Breast epithelium (tissue), 4 donors: ENCODE measurements at regions not wholly inside any gene's neighbourhood (a gene's known extent, or its start where the extent isn't known, plus 50 kb on each side); places are given as distances from the start of the nearest gene placed in this dataset.
A peak's percentile ranks its signal among the peaks of the same experiment; 100 is the strongest.

Source experiments
- DNase-seq, 2 donors: peaks; one replicate each; pipeline ENCODE4 v3.0.0-alpha.2; 2019; ENCODE audit warnings: low spot score in 2 of 2
- H3K27ac ChIP-seq, 2 donors: fragments of 200-600 bp; sonication (generic) in 1 of 2; one replicate each; pipeline ENCODE4 v1.5.1; 2016 to 2019; ENCODE audit warnings: mild to moderate bottlenecking in 1 of 2
- H3K27me3 ChIP-seq, 2 donors: fragments of 200-600 bp; sonication (generic) in 1 of 2; one replicate each; pipeline versions ENCODE4 v1.5.1 to v1.6.0; 2017 to 2019; ENCODE audit warnings: control low read depth in 1 of 2, mild to moderate bottlenecking in 1 of 2
- H3K36me3 ChIP-seq: fragments of 200-600 bp; one replicate; pipeline ENCODE4 v1.5.1; 2019
- H3K4me1 ChIP-seq, 2 donors: fragments of 200-600 bp; sonication (generic); one replicate each; pipeline ENCODE4 v1.5.1; 2016 to 2019; ENCODE audit warnings: control low read depth in 1 of 2
- H3K4me3 ChIP-seq, 3 donors: fragments of 200-600 bp; sonication (generic); 1 replicate in 2 of 3; 2 replicates in 1 of 3; pipeline ENCODE4 v1.5.1; 2016 to 2019; ENCODE audit warnings: mild to moderate bottlenecking in 3 of 3, moderate library complexity in 2 of 3
- H3K9me3 ChIP-seq, 2 donors: fragments of 200-600 bp; sonication (generic) in 1 of 2; one replicate each; pipeline ENCODE4 v1.5.1; 2016 to 2019; ENCODE audit warnings: control low read depth in 1 of 2
- POLR2A ChIP-seq: fragments of 450-650 bp; IDR thresholded peaks from one replicate; pipeline ENCODE4 v1.6.1; 2016; ENCODE audit warnings: antibody characterized with exemption, mild to moderate bottlenecking, moderate library complexity
- POLR2AphosphoS5 ChIP-seq, 3 donors: sonication (generic); formaldehyde crosslinking; IDR thresholded peaks; one replicate each; pipeline ENCODE4 v1.6.1; 2017; ENCODE audit warnings: antibody characterized with exemption in 3 of 3
- intact Hi-C: fragments of 100-400 bp; cut with DNase I; formaldehyde crosslinking; loops from one replicate; pipeline ENCODE4 v1.15.1; 2023; ENCODE audit warnings: low total_unique reads
- TF ChIP-seq, protein P1 (sequence below), 3 donors: fragments of 450-650 bp; IDR thresholded peaks; one replicate each; pipeline ENCODE4 v1.5.1; 2016 to 2017; ENCODE audit warnings: antibody characterized with exemption in 3 of 3, mild to moderate bottlenecking in 3 of 3, moderate library complexity in 3 of 3

DNA sequence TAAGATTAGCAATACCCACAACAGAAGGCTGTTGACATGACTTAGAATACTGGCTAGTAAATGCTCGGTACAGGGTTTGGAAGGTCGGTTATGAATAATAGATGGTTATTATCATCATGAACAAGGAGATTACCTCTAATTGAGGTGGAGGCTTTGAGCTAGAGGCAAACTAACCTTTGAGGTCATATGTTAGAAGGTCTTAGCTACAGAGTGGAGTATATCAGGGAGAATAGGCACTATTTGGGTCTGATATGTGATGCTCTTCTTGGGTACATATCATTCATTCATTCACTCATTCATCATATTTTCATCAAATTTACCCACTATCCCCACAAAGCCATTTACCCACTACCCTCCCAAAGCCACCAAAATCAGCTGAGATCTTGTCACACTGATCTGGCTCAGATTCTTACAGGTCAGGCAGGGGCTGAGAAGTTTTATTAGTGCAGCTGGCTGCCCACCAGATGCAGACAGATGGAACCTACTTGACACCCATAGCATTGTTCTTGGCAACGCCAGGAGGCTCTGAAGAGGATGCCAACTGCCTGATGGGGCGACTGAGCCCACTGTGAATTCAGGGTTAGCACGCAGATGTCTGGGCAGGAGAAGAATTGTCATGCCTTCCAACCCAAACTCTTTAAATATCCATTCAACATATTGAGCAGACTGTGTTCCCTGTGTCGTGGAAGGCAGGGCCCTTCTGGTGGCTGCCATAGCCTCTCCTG, 90.2 kb upstream of the SH3PXD2B start:
- intact Hi-C loops = no loop called here
- H3K36me3 ChIP-seq = no peaks in the 10 kb centered on the region
- TF ChIP-seq POLR2AphosphoS5 (IDR thresholded peaks at IDR 0.05) = no peak
- TF ChIP-seq POLR2A = no peak
- TF ChIP-seq, protein P1, sequence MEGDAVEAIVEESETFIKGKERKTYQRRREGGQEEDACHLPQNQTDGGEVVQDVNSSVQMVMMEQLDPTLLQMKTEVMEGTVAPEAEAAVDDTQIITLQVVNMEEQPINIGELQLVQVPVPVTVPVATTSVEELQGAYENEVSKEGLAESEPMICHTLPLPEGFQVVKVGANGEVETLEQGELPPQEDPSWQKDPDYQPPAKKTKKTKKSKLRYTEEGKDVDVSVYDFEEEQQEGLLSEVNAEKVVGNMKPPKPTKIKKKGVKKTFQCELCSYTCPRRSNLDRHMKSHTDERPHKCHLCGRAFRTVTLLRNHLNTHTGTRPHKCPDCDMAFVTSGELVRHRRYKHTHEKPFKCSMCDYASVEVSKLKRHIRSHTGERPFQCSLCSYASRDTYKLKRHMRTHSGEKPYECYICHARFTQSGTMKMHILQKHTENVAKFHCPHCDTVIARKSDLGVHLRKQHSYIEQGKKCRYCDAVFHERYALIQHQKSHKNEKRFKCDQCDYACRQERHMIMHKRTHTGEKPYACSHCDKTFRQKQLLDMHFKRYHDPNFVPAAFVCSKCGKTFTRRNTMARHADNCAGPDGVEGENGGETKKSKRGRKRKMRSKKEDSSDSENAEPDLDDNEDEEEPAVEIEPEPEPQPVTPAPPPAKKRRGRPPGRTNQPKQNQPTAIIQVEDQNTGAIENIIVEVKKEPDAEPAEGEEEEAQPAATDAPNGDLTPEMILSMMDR (IDR thresholded peaks at IDR 0.05) = no peak
- DNase-seq = no peak
- H3K4me1 ChIP-seq = no peaks in the 10 kb centered on the region
- no peak overlapping the region for H3K27ac ChIP-seq
- no peaks in the 10 kb centered on the region for H3K9me3 ChIP-seq
- H3K27me3 ChIP-seq = no peaks in the 10 kb centered on the region
- no peak overlapping the region for H3K4me3 ChIP-seq

DNA sequence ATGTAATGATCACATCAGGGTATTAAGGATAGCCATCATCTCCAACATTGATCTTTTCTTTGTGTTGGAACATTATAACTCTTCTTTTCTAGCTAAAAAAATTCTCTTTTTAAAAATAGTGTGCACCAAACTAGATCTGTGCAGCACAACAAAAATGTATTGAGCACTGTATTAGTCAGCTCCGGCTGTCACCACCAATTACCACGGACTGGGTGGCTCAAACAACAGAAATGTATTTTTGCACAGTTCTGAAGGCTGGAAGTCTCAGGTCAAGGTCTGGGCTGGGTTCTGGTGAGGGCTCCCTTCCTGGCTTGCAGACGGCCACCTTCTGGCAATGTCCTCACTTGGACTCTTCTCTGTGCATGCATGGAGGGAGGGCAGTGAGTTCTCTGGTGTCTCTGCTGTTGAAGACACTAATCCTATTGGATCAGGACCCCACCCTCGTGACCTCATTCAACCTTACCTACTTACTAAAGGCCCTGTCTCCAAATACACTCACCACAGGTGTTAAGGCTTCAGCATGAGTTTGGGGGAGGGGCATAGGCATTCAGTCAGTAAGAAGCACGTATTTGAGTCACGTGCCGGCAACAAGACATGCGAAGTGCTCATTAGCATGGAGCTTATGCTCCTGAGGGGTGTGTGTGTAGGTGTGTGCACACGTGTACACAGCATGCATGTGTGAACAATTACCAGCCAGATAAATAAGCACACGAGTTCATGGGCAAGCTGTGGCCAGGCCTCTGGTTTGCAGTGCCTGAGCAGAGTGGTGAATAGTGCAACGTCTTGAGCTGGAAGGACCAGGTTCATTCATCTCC, 89.4 kb upstream of the SH3PXD2B start:
- no peaks in the 10 kb centered on the region for H3K4me1 ChIP-seq
- DNase-seq = no peak
- no peak overlapping the region for H3K4me3 ChIP-seq
- TF ChIP-seq POLR2A = no peak
- no peak for TF ChIP-seq POLR2AphosphoS5 (IDR thresholded peaks at IDR 0.05)
- TF ChIP-seq, protein P1 (IDR thresholded peaks at IDR 0.05) = no peak
- intact Hi-C loops = no loop called here
- no peak overlapping the region for H3K27ac ChIP-seq
- no peaks in the 10 kb centered on the region for H3K27me3 ChIP-seq
- H3K36me3 ChIP-seq = no peaks in the 10 kb centered on the region
- no peaks in the 10 kb centered on the region for H3K9me3 ChIP-seq

DNA sequence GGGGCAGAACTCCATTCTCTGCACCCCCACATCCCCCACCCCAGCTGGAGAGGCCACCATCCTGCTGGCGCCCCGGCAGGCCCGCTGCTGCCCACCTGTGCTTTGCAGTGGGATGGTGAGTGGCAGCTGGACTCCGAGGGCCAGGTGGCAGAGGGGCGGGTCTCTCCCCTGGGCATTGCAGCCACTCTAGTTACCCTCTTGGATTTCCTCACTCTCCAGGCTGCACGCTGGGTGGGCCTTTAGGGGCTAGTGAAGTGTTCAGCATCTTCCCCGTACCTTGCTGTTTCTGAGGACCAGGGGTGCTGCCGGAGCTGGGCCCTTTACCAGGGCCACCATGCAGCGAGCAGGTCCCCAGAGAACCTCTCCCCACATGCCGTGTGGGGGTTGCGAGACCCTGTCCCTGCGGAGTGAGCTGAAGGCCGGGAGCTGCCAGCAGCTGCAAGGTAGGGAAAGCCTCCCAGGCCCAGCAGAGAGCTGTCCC, 88.4 kb upstream of the SH3PXD2B start:
- H3K27ac ChIP-seq = no peak overlapping the region
- no peaks in the 10 kb centered on the region for H3K4me1 ChIP-seq
- intact Hi-C loops = no loop called here
- H3K4me3 ChIP-seq = no peak overlapping the region
- no peaks in the 10 kb centered on the region for H3K9me3 ChIP-seq
- peak in 1 of 2 donors; percentile 2 for DNase-seq
- no peaks in the 10 kb centered on the region for H3K27me3 ChIP-seq
- no peak for TF ChIP-seq POLR2AphosphoS5 (IDR thresholded peaks at IDR 0.05)
- TF ChIP-seq, protein P1 (IDR thresholded peaks at IDR 0.05) = no peak
- TF ChIP-seq POLR2A = no peak
- H3K36me3 ChIP-seq = no peaks in the 10 kb centered on the region

DNA sequence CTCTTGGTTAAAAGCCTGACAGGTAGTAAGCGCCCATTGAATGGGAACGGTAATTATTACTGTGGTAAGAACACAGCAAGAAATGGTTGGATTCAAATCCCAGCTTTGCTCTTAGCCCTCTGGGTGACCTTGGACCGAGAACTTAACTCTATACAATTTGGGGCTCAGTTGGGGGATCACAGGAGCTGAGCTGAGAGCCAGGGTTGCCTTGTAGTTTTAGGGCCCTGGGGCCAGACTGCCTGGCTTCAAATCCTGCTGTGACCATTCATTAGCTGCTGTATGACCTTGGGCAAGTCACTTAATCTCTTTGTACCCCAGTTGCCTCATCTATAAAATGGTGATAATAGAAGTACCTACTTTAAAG, 87.4 kb upstream of the SH3PXD2B start:
- no peak overlapping the region for H3K4me3 ChIP-seq
- no peaks in the 10 kb centered on the region for H3K36me3 ChIP-seq
- DNase-seq = no peak
- H3K27ac ChIP-seq = no peak overlapping the region
- no peaks in the 10 kb centered on the region for H3K4me1 ChIP-seq
- intact Hi-C loops = no loop called here
- H3K27me3 ChIP-seq = no peaks in the 10 kb centered on the region
- no peaks in the 10 kb centered on the region for H3K9me3 ChIP-seq
- TF ChIP-seq POLR2AphosphoS5 (IDR thresholded peaks at IDR 0.05) (no peak), POLR2A (no peak)

DNA sequence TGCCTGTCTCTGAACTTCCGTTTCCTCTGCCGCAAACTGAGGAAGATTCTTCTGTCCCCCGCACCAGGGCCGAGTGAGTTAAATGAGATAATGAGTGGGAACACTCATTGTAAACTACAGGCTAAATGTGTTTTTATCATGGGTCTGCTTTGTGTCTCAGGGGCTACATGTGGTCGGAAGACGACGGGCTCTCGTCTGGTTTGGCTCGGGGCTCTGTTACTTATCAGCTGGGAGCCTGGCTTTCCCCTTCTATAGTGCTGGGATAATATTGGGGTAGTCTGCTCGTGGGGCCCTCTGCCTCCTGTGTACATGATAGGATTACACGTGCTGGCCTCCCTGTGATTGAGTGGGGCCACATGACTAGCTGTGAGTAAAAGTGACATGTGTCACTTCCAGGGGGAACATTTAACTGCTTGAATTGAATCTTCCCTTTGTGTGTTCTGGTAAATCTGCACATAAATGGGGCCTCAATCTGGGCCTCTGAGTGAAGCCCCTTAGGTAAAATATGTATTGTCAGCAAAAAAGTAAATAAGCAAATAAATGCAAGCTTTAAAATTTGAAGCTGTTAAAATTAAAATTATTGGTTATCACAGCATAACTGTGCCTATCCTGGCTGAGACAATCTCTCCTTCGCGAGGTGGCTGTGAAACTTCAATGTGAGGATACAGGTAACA, 86.9 kb upstream of the SH3PXD2B start:
- intact Hi-C loops = no loop called here
- H3K27me3 ChIP-seq = no peaks in the 10 kb centered on the region
- no peak for TF ChIP-seq POLR2A
- no peak for TF ChIP-seq POLR2AphosphoS5 (IDR thresholded peaks at IDR 0.05)
- TF ChIP-seq, protein P1 (IDR thresholded peaks at IDR 0.05) = no peak
- H3K9me3 ChIP-seq = no peaks in the 10 kb centered on the region
- no peak overlapping the region for H3K4me3 ChIP-seq
- no peaks in the 10 kb centered on the region for H3K36me3 ChIP-seq
- no peaks in the 10 kb centered on the region for H3K4me1 ChIP-seq
- DNase-seq = peak in 1 of 2 donors; percentile 4
- H3K27ac ChIP-seq = no peak overlapping the region
